HepG2 (cell line): ENCODE measurements at regions not wholly inside any gene's neighbourhood (a gene's known extent, or its start where the extent isn't known, plus 50 kb on each side); places are given as distances from the start of the nearest gene placed in this dataset.

Source experiments
- ATAC-seq: fragments of 200-7000 bp; cut with Tn5 transposase; 3 replicates; pipeline ENCODE4 v1.9.1; 2020; ENCODE audit warnings: mild to moderate bottlenecking, moderate library complexity
- BruUV-seq: library from RNA; stranded (reverse); fragments of 400-500 nt; replicated peaks from 2 replicates; lab custom pipeline; 2021; lab: Mats Ljungman, UMichigan
- CTCF ChIA-PET: fragments of 300-600 bp; formaldehyde crosslinking; extraction: SDS; loops from one replicate; lab custom pipeline; 2021; ENCODE audit warnings: low total read pairs, inconsistent platforms, low intra/inter-chr PET ratio; lab: Yijun Ruan, JAX
- POLR2A ChIA-PET: fragments of 350-600 bp; sonication (Branson Sonifier 250); formaldehyde crosslinking; loops from one replicate; lab custom pipeline; 2020; ENCODE audit warnings: antibody characterized with exemption, inconsistent platforms; lab: Yijun Ruan, JAX
- DNase-seq: peaks from one replicate; pipeline ENCODE4 v3.0.0-alpha.2; 2015; ENCODE audit warnings: low spot score
- FAIRE-seq: peaks from 3 replicates; lab custom pipeline; 2011; peaks lifted over from hg19 to GRCh38; lab: Jason Lieb, UNC
- H2AFZ ChIP-seq: one replicate; pipeline ENCODE4 v1.6.1; 2011; ENCODE audit warnings: low read length, inconsistent platforms
- H3K27ac ChIP-seq: fragments of 300-600 bp; 3 replicates; pipeline ENCODE4 v1.8.0; 2011; ENCODE audit warnings: mixed run types, mild to moderate bottlenecking, mixed read lengths, low read length, inconsistent platforms; ENCODE audit not compliant: insufficient read depth; ENCODE audit errors: extremely low read length
- H3K27me3 ChIP-seq, 2 experiments: fragments of 200-600 bp in 1 of 2; 2 replicates in 1 of 2; 3 replicates in 1 of 2; pipeline versions ENCODE4 v1.6.0 to v1.8.0; 2011; ENCODE audit warnings: low read length in 2 of 2, mild to moderate bottlenecking in 2 of 2, moderate library complexity in 2 of 2, inconsistent platforms in 1 of 2; ENCODE audit not compliant: insufficient read depth in 2 of 2, control insufficient read depth in 1 of 2
- H3K36me3 ChIP-seq, 2 experiments: fragments of 200-600 bp in 1 of 2; replicated peaks in 1 of 2; 2 replicates in 1 of 2; 3 replicates in 1 of 2; pipeline versions ENCODE4 v1.5.1 to v1.8.0; 2011; ENCODE audit warnings: low read length in 2 of 2, inconsistent platforms in 1 of 2; ENCODE audit not compliant: insufficient read depth in 2 of 2, control insufficient read depth in 1 of 2
- H3K4me1 ChIP-seq: 2 replicates; pipeline ENCODE4 v1.5.1; 2012; ENCODE audit warnings: low read length, inconsistent platforms; ENCODE audit not compliant: insufficient read depth
- H3K4me2 ChIP-seq: 2 replicates; pipeline ENCODE4 v1.6.0; 2011; ENCODE audit warnings: low read depth, low read length, inconsistent platforms
- H3K4me3 ChIP-seq, 3 experiments: fragments of 200-600 bp in 1 of 3; sonication (generic), shearing (Covaris generic) in 1 of 3; replicated peaks in 1 of 3; 2 replicates each; pipeline ENCODE4 v1.5.1; 2011 to 2016; ENCODE audit warnings: low read length in 3 of 3, inconsistent platforms in 2 of 3, low read depth in 2 of 3, mild to moderate bottlenecking in 2 of 3, control low read depth in 1 of 3, mixed read lengths in 1 of 3; ENCODE audit not compliant: insufficient read depth in 1 of 3
- H3K79me2 ChIP-seq: one replicate; pipeline ENCODE4 v1.6.1; 2011; ENCODE audit warnings: low read length, inconsistent platforms; ENCODE audit not compliant: insufficient read depth
- H3K9ac ChIP-seq: 2 replicates; pipeline ENCODE4 v1.6.0; 2011; ENCODE audit warnings: mild to moderate bottlenecking, low read depth, low read length, inconsistent platforms; ENCODE audit not compliant: insufficient read depth
- H3K9me3 ChIP-seq: 2 replicates; pipeline ENCODE4 v1.5.1; 2012; ENCODE audit warnings: mild to moderate bottlenecking, low read length
- H4K20me1 ChIP-seq: 2 replicates; pipeline ENCODE4 v1.6.0; 2011; ENCODE audit warnings: inconsistent platforms, mild to moderate bottlenecking, low read length, moderate library complexity; ENCODE audit not compliant: insufficient read depth
- ARNT ChIP-seq: fragments of 450-650 bp; IDR thresholded peaks from 2 replicates; pipeline ENCODE4 v1.6.1; 2017
- CHD2 ChIP-seq: IDR thresholded peaks from 2 replicates; pipeline ENCODE4 v1.6.1; 2011; ENCODE audit warnings: low read depth, low read length, improper control_type of control experiment
- FLYWCH1 ChIP-seq: sonication (generic); formaldehyde crosslinking; IDR thresholded peaks from 2 replicates; pipeline ENCODE4 v1.8.1; 2023; ENCODE audit warnings: mild to moderate bottlenecking, missing genetic modification reagents
- LCORL ChIP-seq, 2 experiments: fragments of 450-650 bp in 1 of 2; sonication (generic) in 1 of 2; formaldehyde crosslinking in 1 of 2; IDR thresholded peaks; 2 replicates each; pipeline versions ENCODE4 v1.5.0 to v1.6.1; 2017 to 2020; ENCODE audit warnings: antibody characterized with exemption in 1 of 2, missing genetic modification reagents in 1 of 2
- SNRNP70 ChIP-seq: fragments of 200-400 bp; formaldehyde crosslinking; IDR thresholded peaks from 2 replicates; pipeline ENCODE4 v1.6.1; 2017; ENCODE audit warnings: mild to moderate bottlenecking, low read depth, low read length, moderate library complexity
- STAG1 ChIP-seq: sonication (generic); formaldehyde crosslinking; IDR thresholded peaks from 2 replicates; pipeline ENCODE4 v1.4.0; 2020; ENCODE audit warnings: missing genetic modification reagents
- YEATS4 ChIP-seq: sonication (generic); formaldehyde crosslinking; IDR thresholded peaks from 2 replicates; pipeline ENCODE4 v1.4.0; 2020; ENCODE audit warnings: missing genetic modification reagents, borderline replicate concordance
- ZBTB7B ChIP-seq: sonication (generic); formaldehyde crosslinking; IDR thresholded peaks from 2 replicates; pipeline ENCODE4 v1.4.0; 2020; ENCODE audit warnings: missing genetic modification reagents
- ZNF101 ChIP-seq: sonication (generic); formaldehyde crosslinking; IDR thresholded peaks from 2 replicates; pipeline ENCODE4 v1.4.0; 2020; ENCODE audit warnings: mild to moderate bottlenecking, low read depth, missing genetic modification reagents, borderline replicate concordance
- ZNF24 ChIP-seq: fragments of 450-650 bp; IDR thresholded peaks from 2 replicates; pipeline ENCODE4 v1.6.1; 2017; ENCODE audit warnings: antibody characterized with exemption, mild to moderate bottlenecking
- ZNF672 ChIP-seq: sonication (generic); formaldehyde crosslinking; IDR thresholded peaks from 2 replicates; pipeline ENCODE4 v1.8.1; 2022; ENCODE audit warnings: missing genetic modification reagents
- ZNF772 ChIP-seq: sonication (generic); formaldehyde crosslinking; IDR thresholded peaks from 2 replicates; pipeline ENCODE4 v1.5.0; 2020; ENCODE audit warnings: mild to moderate bottlenecking, missing genetic modification reagents
- WGBS: methylation state at CpG from one replicate; pipeline ENCODE4 v1.1.6; 2017; ENCODE audit warnings: low lambda C conversion rate; 5-methylcytosine and 5-hydroxymethylcytosine counted together
- in situ Hi-C: cut with HindIII; loops from 2 replicates; pipeline ENCODE4 v1.10.0; 2017; ENCODE audit warnings: low pct_unique_long_range_greater_than_20kb; ENCODE audit not compliant: extremely low pct_ligation_motif_present
- intact Hi-C: fragments of 100-400 bp; cut with micrococcal nuclease; formaldehyde crosslinking; loops from one replicate; pipeline ENCODE4 v1.10.0; 2022; ENCODE audit not compliant: unreplicated experiment
- TF ChIP-seq, protein P1 (sequence below): sonication (generic); formaldehyde crosslinking; IDR thresholded peaks from 2 replicates; pipeline ENCODE4 v1.4.0; 2020; ENCODE audit warnings: mild to moderate bottlenecking, low read depth, missing genetic modification reagents
- TF ChIP-seq, protein P2 (sequence below): IDR thresholded peaks from 2 replicates; pipeline ENCODE4 v1.6.1; 2016; ENCODE audit warnings: mild to moderate bottlenecking, missing biosample characterization, missing genetic modification reagents
- TF ChIP-seq, protein P3 (sequence below): sonication (generic); formaldehyde crosslinking; IDR thresholded peaks from 2 replicates; pipeline ENCODE4 v1.5.0; 2020; ENCODE audit warnings: mild to moderate bottlenecking, missing genetic modification reagents, moderate library complexity
- TF ChIP-seq, protein P4 (sequence below): sonication (generic); formaldehyde crosslinking; IDR thresholded peaks from 2 replicates; pipeline ENCODE4 v1.4.0; 2020; ENCODE audit warnings: mild to moderate bottlenecking, missing genetic modification reagents

- 13% methylated on average over 11 of the region's 11 CpGs for WGBS
- H4K20me1 ChIP-seq, result no peaks in the 10 kb centered on the region
- CTCF ChIA-PET, result no interaction called here
- ATAC-seq, result peak; percentile 57
- DNase-seq, result no peak
- FAIRE-seq, result no peak
- POLR2A ChIA-PET, result no interaction called here
- peaks cover 0 to 28% of the 10 kb centered on the region in 2 experiments; a peak in 3 of 5 replicates for H3K27me3 ChIP-seq
- in situ Hi-C loops, result no loop called here
- H3K9me3 ChIP-seq, result no peaks in the 10 kb centered on the region
- H3K36me3 ChIP-seq, result no peaks in the 10 kb centered on the region
- no peak overlapping the region for H3K4me3 ChIP-seq
- H3K4me2 ChIP-seq, result no peak overlapping the region
- intact Hi-C loops, result no loop called here
- H2AFZ ChIP-seq, result no peak overlapping the region
- no peak overlapping the region for H3K27ac ChIP-seq
- no peaks in the 10 kb centered on the region for H3K79me2 ChIP-seq
- H3K9ac ChIP-seq, result no peak overlapping the region
- H3K4me1 ChIP-seq, result no peaks in the 10 kb centered on the region
- BruUV-seq, result no TSS peak
- TF ChIP-seq YEATS4 (no peak), CHD2 (no peak), SNRNP70 (no peak), ZNF24 (no peak), ARNT (no peak), ZNF672 (CRISPR knock-in tag) (no peak), LCORL (IDR thresholded peaks at IDR 0.05) (no peak), LCORL (CRISPR knock-in tag; IDR thresholded peaks at IDR 0.05) (no peak), ZNF772 (CRISPR knock-in tag) (no peak), STAG1 (peak; percentile 50), ZBTB7B (CRISPR knock-in tag) (no peak), FLYWCH1 (no peak), ZNF101 (CRISPR knock-in tag) (no peak)
- TF ChIP-seq, protein P1, sequence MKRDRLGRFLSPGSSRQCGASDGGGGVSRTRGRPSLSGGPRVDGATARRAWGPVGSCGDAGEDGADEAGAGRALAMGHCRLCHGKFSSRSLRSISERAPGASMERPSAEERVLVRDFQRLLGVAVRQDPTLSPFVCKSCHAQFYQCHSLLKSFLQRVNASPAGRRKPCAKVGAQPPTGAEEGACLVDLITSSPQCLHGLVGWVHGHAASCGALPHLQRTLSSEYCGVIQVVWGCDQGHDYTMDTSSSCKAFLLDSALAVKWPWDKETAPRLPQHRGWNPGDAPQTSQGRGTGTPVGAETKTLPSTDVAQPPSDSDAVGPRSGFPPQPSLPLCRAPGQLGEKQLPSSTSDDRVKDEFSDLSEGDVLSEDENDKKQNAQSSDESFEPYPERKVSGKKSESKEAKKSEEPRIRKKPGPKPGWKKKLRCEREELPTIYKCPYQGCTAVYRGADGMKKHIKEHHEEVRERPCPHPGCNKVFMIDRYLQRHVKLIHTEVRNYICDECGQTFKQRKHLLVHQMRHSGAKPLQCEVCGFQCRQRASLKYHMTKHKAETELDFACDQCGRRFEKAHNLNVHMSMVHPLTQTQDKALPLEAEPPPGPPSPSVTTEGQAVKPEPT (CRISPR knock-in tag), result no peak
- TF ChIP-seq, protein P2, sequence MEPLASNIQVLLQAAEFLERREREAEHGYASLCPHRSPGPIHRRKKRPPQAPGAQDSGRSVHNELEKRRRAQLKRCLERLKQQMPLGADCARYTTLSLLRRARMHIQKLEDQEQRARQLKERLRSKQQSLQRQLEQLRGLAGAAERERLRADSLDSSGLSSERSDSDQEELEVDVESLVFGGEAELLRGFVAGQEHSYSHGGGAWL (CRISPR knock-in tag), result no peak
- TF ChIP-seq, protein P3, sequence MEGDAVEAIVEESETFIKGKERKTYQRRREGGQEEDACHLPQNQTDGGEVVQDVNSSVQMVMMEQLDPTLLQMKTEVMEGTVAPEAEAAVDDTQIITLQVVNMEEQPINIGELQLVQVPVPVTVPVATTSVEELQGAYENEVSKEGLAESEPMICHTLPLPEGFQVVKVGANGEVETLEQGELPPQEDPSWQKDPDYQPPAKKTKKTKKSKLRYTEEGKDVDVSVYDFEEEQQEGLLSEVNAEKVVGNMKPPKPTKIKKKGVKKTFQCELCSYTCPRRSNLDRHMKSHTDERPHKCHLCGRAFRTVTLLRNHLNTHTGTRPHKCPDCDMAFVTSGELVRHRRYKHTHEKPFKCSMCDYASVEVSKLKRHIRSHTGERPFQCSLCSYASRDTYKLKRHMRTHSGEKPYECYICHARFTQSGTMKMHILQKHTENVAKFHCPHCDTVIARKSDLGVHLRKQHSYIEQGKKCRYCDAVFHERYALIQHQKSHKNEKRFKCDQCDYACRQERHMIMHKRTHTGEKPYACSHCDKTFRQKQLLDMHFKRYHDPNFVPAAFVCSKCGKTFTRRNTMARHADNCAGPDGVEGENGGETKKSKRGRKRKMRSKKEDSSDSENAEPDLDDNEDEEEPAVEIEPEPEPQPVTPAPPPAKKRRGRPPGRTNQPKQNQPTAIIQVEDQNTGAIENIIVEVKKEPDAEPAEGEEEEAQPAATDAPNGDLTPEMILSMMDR (CRISPR knock-in tag), result peak; percentile 59
- TF ChIP-seq, protein P4, sequence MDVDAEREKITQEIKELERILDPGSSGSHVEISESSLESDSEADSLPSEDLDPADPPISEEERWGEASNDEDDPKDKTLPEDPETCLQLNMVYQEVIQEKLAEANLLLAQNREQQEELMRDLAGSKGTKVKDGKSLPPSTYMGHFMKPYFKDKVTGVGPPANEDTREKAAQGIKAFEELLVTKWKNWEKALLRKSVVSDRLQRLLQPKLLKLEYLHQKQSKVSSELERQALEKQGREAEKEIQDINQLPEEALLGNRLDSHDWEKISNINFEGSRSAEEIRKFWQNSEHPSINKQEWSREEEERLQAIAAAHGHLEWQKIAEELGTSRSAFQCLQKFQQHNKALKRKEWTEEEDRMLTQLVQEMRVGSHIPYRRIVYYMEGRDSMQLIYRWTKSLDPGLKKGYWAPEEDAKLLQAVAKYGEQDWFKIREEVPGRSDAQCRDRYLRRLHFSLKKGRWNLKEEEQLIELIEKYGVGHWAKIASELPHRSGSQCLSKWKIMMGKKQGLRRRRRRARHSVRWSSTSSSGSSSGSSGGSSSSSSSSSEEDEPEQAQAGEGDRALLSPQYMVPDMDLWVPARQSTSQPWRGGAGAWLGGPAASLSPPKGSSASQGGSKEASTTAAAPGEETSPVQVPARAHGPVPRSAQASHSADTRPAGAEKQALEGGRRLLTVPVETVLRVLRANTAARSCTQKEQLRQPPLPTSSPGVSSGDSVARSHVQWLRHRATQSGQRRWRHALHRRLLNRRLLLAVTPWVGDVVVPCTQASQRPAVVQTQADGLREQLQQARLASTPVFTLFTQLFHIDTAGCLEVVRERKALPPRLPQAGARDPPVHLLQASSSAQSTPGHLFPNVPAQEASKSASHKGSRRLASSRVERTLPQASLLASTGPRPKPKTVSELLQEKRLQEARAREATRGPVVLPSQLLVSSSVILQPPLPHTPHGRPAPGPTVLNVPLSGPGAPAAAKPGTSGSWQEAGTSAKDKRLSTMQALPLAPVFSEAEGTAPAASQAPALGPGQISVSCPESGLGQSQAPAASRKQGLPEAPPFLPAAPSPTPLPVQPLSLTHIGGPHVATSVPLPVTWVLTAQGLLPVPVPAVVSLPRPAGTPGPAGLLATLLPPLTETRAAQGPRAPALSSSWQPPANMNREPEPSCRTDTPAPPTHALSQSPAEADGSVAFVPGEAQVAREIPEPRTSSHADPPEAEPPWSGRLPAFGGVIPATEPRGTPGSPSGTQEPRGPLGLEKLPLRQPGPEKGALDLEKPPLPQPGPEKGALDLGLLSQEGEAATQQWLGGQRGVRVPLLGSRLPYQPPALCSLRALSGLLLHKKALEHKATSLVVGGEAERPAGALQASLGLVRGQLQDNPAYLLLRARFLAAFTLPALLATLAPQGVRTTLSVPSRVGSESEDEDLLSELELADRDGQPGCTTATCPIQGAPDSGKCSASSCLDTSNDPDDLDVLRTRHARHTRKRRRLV, result no peak
Measured at GRCh38 chr5:133863857-133864585, 104.4 kb downstream of the C5orf15 start.
